ENCODE measurements at regions not wholly inside any gene's neighbourhood (a gene's known extent, or its start where the extent isn't known, plus 50 kb on each side); places are given as distances from the start of the nearest gene placed in this dataset.

DNA sequence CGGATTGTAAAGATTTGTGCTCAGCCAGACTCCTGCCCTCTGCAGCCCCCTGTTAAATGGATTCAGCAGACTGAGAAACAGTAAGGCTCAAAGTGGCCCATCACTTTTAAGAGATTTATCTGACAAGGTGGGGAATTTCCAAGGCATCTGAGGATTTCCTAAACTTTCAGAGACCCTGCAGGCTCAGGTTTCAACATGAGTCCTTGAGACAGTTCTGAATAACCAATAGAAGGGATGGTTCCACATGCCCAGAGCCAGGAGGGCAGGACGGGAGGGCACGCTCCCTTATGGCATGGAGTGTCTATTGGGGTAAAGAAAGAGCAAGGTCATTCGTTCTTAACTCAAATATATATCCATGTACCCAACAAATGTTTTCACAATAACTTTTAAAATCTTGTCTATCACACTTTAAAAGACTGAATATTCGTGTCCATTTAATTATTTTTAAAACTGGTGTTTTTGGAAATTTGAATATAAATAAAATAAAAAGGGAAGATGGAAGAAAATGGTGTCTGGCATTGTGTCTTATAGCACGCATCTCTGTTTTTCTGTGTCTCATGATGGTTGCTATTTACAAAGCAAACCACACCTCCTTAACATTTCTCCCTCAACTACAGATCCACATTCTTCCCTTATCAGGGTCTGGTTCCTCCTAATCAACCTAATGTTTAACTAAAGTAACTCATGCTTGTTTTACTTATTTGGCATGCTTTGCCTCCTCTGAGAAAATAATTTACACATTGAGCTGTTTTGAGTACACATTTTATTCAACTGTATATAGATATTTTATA is 56.0 kb upstream of the DSG1 start:
- no peak overlapping the region for H3K27ac ChIP-seq (ENCODE audit: low read depth)
- no peaks in the 10 kb centered on the region for H3K4me1 ChIP-seq (ENCODE audit: insufficient read depth)
- WGBS: 51% methylated on average over 6 of the region's 6 CpGs
- H3K4me3 ChIP-seq (ENCODE audit: low read depth, low read length): no peak overlapping the region
- DNase-seq (ENCODE audit: extremely low spot score): no peak
- no peaks in the 10 kb centered on the region for H3K36me3 ChIP-seq (ENCODE audit: insufficient read depth)

DNA sequence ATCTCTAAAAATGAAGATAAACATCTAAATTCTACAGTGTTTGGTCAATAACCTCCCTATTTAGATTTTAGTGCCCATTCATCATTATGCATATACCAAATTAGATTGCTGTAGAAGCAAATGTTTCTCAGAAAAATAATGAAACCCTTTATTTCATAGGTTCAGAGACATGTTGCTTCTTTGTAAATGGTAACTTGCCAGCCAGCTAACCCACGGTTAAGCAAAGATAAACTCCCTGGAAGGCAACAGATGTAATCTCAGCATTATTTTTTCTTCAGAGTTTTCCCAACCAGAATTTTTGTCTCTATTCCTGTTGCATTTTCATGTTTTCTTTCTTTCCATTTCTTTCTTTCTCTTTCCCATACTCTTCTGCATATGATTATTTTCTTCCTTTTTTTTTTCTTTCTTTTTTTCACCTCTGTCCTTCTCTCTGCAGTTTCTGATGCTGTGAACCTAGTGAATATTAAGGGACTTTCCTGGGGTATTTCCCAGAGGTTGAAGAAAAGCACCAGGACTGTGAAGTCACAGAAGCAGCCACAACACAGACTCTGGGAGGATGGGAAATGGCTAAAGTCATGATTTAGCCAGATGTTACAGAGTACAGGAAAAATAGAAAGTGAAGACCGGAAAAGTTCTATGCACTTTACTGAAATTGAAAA is 50.0 kb upstream of the DSG1 start:
- Histone ChIP-seq H3K4me3 (ENCODE audit: low read depth, low read length) (no peak overlapping the region), H3K27ac (ENCODE audit: low read depth) (no peak overlapping the region), H3K4me1 (ENCODE audit: insufficient read depth) (no peaks in the 10 kb centered on the region), H3K36me3 (ENCODE audit: insufficient read depth) (no peaks in the 10 kb centered on the region)
- no peak for DNase-seq (ENCODE audit: extremely low spot score)
- WGBS: 50% methylated on average over 2 of the region's 2 CpGs

Measured in urinary bladder (tissue), 3 donors.